ENCODE measurements at regions not wholly inside any gene's neighbourhood (a gene's known extent, or its start where the extent isn't known, plus 50 kb on each side); places are given as distances from the start of the nearest gene placed in this dataset.

- Mint-ChIP-seq H3K27ac (no peak overlapping the region), H3K36me3 (ENCODE audit: low read depth) (no peaks in the 10 kb centered on the region), H3K27me3 (no peaks in the 10 kb centered on the region), H3K4me3 (no peak overlapping the region), H3K4me1 (no peaks in the 10 kb centered on the region), H3K9me3 (no peaks in the 10 kb centered on the region)
- no peak for DNase-seq
- ChIA-PET POLR2A (no interaction called here), CTCF (no interaction called here)
Observed at GRCh38 chr4:124209626-124210025, 502.9 kb downstream of the ANKRD50 start.

GRCh38 chr4:124210746-124211145, 501.8 kb downstream of the ANKRD50 start:
- no peak overlapping the region for H3K4me3 Mint-ChIP-seq
- H3K27ac Mint-ChIP-seq, result no peak overlapping the region
- CTCF ChIA-PET, result interaction anchor here (1.3 kb wide), 1 partner anchor 8 kb away, joined by 5 read pairs; no protein-coding TSS in a partner anchor
- H3K4me1 Mint-ChIP-seq, result no peaks in the 10 kb centered on the region
- no peaks in the 10 kb centered on the region for H3K27me3 Mint-ChIP-seq
- H3K9me3 Mint-ChIP-seq, result no peaks in the 10 kb centered on the region
- POLR2A ChIA-PET, result no interaction called here
- DNase-seq, result no peak
- H3K36me3 Mint-ChIP-seq (ENCODE audit: low read depth), result no peaks in the 10 kb centered on the region

- POLR2A ChIA-PET, result no interaction called here
Observed at GRCh38 chr4:124212815-124213630, 499.5 kb downstream of the ANKRD50 start.

GRCh38 chr4:124219389-124219788, 493.1 kb downstream of the ANKRD50 start:
- no peak overlapping the region for H3K27ac Mint-ChIP-seq
- no peaks in the 10 kb centered on the region for H3K9me3 Mint-ChIP-seq
- no peak for DNase-seq
- ChIA-PET CTCF (no interaction called here), POLR2A (no interaction called here)
- no peaks in the 10 kb centered on the region for H3K36me3 Mint-ChIP-seq (ENCODE audit: low read depth)
- H3K4me3 Mint-ChIP-seq, result no peak overlapping the region
- H3K4me1 Mint-ChIP-seq, result no peaks in the 10 kb centered on the region
- no peaks in the 10 kb centered on the region for H3K27me3 Mint-ChIP-seq

More at GRCh38 chr4:124212815-124213630, 499.5 kb downstream of the ANKRD50 start:
- Mint-ChIP-seq H3K27me3 (no peaks in the 10 kb centered on the region), H3K4me1 (no peaks in the 10 kb centered on the region), H3K4me3 (no peak overlapping the region), H3K9me3 (no peaks in the 10 kb centered on the region), H3K36me3 (ENCODE audit: low read depth) (no peaks in the 10 kb centered on the region), H3K27ac (no peak overlapping the region)
- CTCF ChIA-PET, result no interaction called here
- DNase-seq, result no peak

- no peaks in the 10 kb centered on the region for H3K27me3 Mint-ChIP-seq
- POLR2A ChIA-PET, result no interaction called here
Observed at GRCh38 chr4:124224256-124224655, 488.3 kb downstream of the ANKRD50 start.

GRCh38 chr4:124227981-124228380, 484.6 kb downstream of the ANKRD50 start:
- no peak overlapping the region for H3K27ac Mint-ChIP-seq
- H3K4me1 Mint-ChIP-seq, result no peaks in the 10 kb centered on the region
- DNase-seq, result no peak
- no peaks in the 10 kb centered on the region for H3K9me3 Mint-ChIP-seq
- no peak overlapping the region for H3K4me3 Mint-ChIP-seq
- POLR2A ChIA-PET, result no interaction called here
- CTCF ChIA-PET, result no interaction called here
- no peaks in the 10 kb centered on the region for H3K27me3 Mint-ChIP-seq
- no peaks in the 10 kb centered on the region for H3K36me3 Mint-ChIP-seq (ENCODE audit: low read depth)

More at GRCh38 chr4:124224256-124224655, 488.3 kb downstream of the ANKRD50 start:
- Mint-ChIP-seq H3K4me1 (no peaks in the 10 kb centered on the region), H3K4me3 (no peak overlapping the region), H3K27ac (no peak overlapping the region), H3K36me3 (ENCODE audit: low read depth) (no peaks in the 10 kb centered on the region), H3K9me3 (no peaks in the 10 kb centered on the region)
- CTCF ChIA-PET, result no interaction called here
- DNase-seq, result no peak

GRCh38 chr4:124230268-124230667, 482.3 kb downstream of the ANKRD50 start:
- no peak for DNase-seq
- ChIA-PET CTCF (no interaction called here), POLR2A (no interaction called here)
- Mint-ChIP-seq H3K36me3 (ENCODE audit: low read depth) (no peaks in the 10 kb centered on the region), H3K27me3 (no peaks in the 10 kb centered on the region), H3K27ac (no peak overlapping the region), H3K9me3 (no peaks in the 10 kb centered on the region), H3K4me3 (no peak overlapping the region), H3K4me1 (no peaks in the 10 kb centered on the region)

GRCh38 chr4:124234771-124235170, 477.8 kb downstream of the ANKRD50 start:
- no peak overlapping the region for H3K27ac Mint-ChIP-seq
- POLR2A ChIA-PET, result no interaction called here
- no peak overlapping the region for H3K4me3 Mint-ChIP-seq
- H3K9me3 Mint-ChIP-seq, result no peaks in the 10 kb centered on the region
- no peaks in the 10 kb centered on the region for H3K4me1 Mint-ChIP-seq
- H3K36me3 Mint-ChIP-seq (ENCODE audit: low read depth), result no peaks in the 10 kb centered on the region
- CTCF ChIA-PET, result no interaction called here
- H3K27me3 Mint-ChIP-seq, result no peaks in the 10 kb centered on the region
- no peak for DNase-seq

- Mint-ChIP-seq H3K9me3 (no peaks in the 10 kb centered on the region), H3K27ac (no peak overlapping the region), H3K27me3 (no peaks in the 10 kb centered on the region), H3K4me3 (no peak overlapping the region), H3K4me1 (no peaks in the 10 kb centered on the region), H3K36me3 (ENCODE audit: low read depth) (no peaks in the 10 kb centered on the region)
- DNase-seq, result no peak
- POLR2A ChIA-PET, result no interaction called here
- CTCF ChIA-PET, result no interaction called here
Observed at GRCh38 chr4:124243671-124244366, 468.7 kb downstream of the ANKRD50 start.

GRCh38 chr4:124253080-124253479, 459.5 kb downstream of the ANKRD50 start:
- CTCF ChIA-PET, result no interaction called here
- POLR2A ChIA-PET, result no interaction called here
- no peak overlapping the region for H3K4me3 Mint-ChIP-seq

GRCh38 chr4:124262211-124263179, 450.0 kb downstream of the ANKRD50 start:
- ChIA-PET CTCF (no interaction called here), POLR2A (no interaction called here)
- Mint-ChIP-seq H3K27ac (no peak overlapping the region), H3K36me3 (ENCODE audit: low read depth) (no peaks in the 10 kb centered on the region), H3K4me1 (no peaks in the 10 kb centered on the region), H3K27me3 (peaks cover 4% of the 10 kb centered on the region), H3K9me3 (no peaks in the 10 kb centered on the region), H3K4me3 (no peak overlapping the region)
- DNase-seq, result peak; percentile 61

More at GRCh38 chr4:124253080-124253479, 459.5 kb downstream of the ANKRD50 start:
- DNase-seq, result no peak
- no peak overlapping the region for H3K27ac Mint-ChIP-seq
- H3K27me3 Mint-ChIP-seq, result peaks cover 2% of the 10 kb centered on the region
- no peaks in the 10 kb centered on the region for H3K36me3 Mint-ChIP-seq (ENCODE audit: low read depth)
- H3K4me1 Mint-ChIP-seq, result no peaks in the 10 kb centered on the region
- no peaks in the 10 kb centered on the region for H3K9me3 Mint-ChIP-seq

GRCh38 chr4:124265701-124266100, 446.8 kb downstream of the ANKRD50 start:
- no peaks in the 10 kb centered on the region for H3K27me3 Mint-ChIP-seq
- H3K27ac Mint-ChIP-seq, result no peak overlapping the region
- H3K36me3 Mint-ChIP-seq (ENCODE audit: low read depth), result no peaks in the 10 kb centered on the region
- CTCF ChIA-PET, result no interaction called here
- H3K4me3 Mint-ChIP-seq, result no peak overlapping the region
- H3K4me1 Mint-ChIP-seq, result no peaks in the 10 kb centered on the region
- no peak for DNase-seq
- no peaks in the 10 kb centered on the region for H3K9me3 Mint-ChIP-seq
- POLR2A ChIA-PET, result no interaction called here

- H3K27ac Mint-ChIP-seq, result no peak overlapping the region
- CTCF ChIA-PET, result no interaction called here
- no peaks in the 10 kb centered on the region for H3K4me1 Mint-ChIP-seq
- no peaks in the 10 kb centered on the region for H3K27me3 Mint-ChIP-seq
- H3K36me3 Mint-ChIP-seq (ENCODE audit: low read depth), result no peaks in the 10 kb centered on the region
- H3K9me3 Mint-ChIP-seq, result no peaks in the 10 kb centered on the region
- no peak overlapping the region for H3K4me3 Mint-ChIP-seq
- POLR2A ChIA-PET, result no interaction called here
- no peak for DNase-seq
Observed at GRCh38 chr4:124266721-124267120, 445.8 kb downstream of the ANKRD50 start.
